ENCODE measurements at regions not wholly inside any gene's neighbourhood (a gene's known extent, or its start where the extent isn't known, plus 50 kb on each side); places are given as distances from the start of the nearest gene placed in this dataset.
"Not testable (repeated sequence)": the region's sequence is repeated elsewhere in the genome, so short reads cannot be mapped to it uniquely, and the experiment has no call there.

GRCh38 chr17:65305778-65306177 lies 168.6 kb downstream of the RGS9 start:
- DNase-seq (ENCODE audit: low spot score) = no peak

GRCh38 chr17:65305116-65305515 lies 167.9 kb downstream of the RGS9 start:
- no peak for DNase-seq (ENCODE audit: low spot score)

GRCh38 chr17:65301882-65302281 lies 164.7 kb downstream of the RGS9 start:
- DNase-seq (ENCODE audit: low spot score) = not testable (repeated sequence)

- DNase-seq (ENCODE audit: low spot score) = no peak
Measured at GRCh38 chr17:65301184-65301583, 164.0 kb downstream of the RGS9 start.

- DNase-seq (ENCODE audit: low spot score) = no peak
Measured at GRCh38 chr17:65297916-65298315, 160.7 kb downstream of the RGS9 start.

GRCh38 chr17:65297384-65297783 lies 160.2 kb downstream of the RGS9 start:
- no peak for DNase-seq (ENCODE audit: low spot score)

- peak; percentile 62 for DNase-seq (ENCODE audit: low spot score)
Measured at GRCh38 chr17:65294181-65294719, 157.1 kb downstream of the RGS9 start.

- no peak for DNase-seq (ENCODE audit: low spot score)
Measured at GRCh38 chr17:65293584-65294180, 156.5 kb downstream of the RGS9 start.

- peak; percentile 63 for DNase-seq (ENCODE audit: low spot score)
Measured at GRCh38 chr17:65292430-65292829, 155.3 kb downstream of the RGS9 start.

- not testable (repeated sequence) for DNase-seq (ENCODE audit: low spot score)
Measured at GRCh38 chr17:65291301-65291700, 154.1 kb downstream of the RGS9 start.

- no peak for DNase-seq (ENCODE audit: low spot score)
Measured at GRCh38 chr17:65290616-65291015, 153.4 kb downstream of the RGS9 start.

- no peak for DNase-seq (ENCODE audit: low spot score)
Measured at GRCh38 chr17:65290056-65290455, 152.9 kb downstream of the RGS9 start.

- no peak for DNase-seq (ENCODE audit: low spot score)
Measured at GRCh38 chr17:65287040-65287439, 149.9 kb downstream of the RGS9 start.

- peak; percentile 87 for DNase-seq (ENCODE audit: low spot score)
Measured at GRCh38 chr17:65283704-65284103, 146.5 kb downstream of the RGS9 start.

- DNase-seq (ENCODE audit: low spot score) = no peak
Measured at GRCh38 chr17:65279456-65279855, 142.3 kb downstream of the RGS9 start.

- no peak for DNase-seq (ENCODE audit: low spot score)
Measured at GRCh38 chr17:65278820-65279184, 141.6 kb downstream of the RGS9 start.

GRCh38 chr17:65278050-65278819 lies 141.1 kb downstream of the RGS9 start:
- peak; percentile 67 for DNase-seq (ENCODE audit: low spot score)

GRCh38 chr17:65277576-65277975 lies 140.4 kb downstream of the RGS9 start:
- no peak for DNase-seq (ENCODE audit: low spot score)
